ENCODE measurements at regions not wholly inside any gene's neighbourhood (a gene's known extent, or its start where the extent isn't known, plus 50 kb on each side); places are given as distances from the start of the nearest gene placed in this dataset.

DNA sequence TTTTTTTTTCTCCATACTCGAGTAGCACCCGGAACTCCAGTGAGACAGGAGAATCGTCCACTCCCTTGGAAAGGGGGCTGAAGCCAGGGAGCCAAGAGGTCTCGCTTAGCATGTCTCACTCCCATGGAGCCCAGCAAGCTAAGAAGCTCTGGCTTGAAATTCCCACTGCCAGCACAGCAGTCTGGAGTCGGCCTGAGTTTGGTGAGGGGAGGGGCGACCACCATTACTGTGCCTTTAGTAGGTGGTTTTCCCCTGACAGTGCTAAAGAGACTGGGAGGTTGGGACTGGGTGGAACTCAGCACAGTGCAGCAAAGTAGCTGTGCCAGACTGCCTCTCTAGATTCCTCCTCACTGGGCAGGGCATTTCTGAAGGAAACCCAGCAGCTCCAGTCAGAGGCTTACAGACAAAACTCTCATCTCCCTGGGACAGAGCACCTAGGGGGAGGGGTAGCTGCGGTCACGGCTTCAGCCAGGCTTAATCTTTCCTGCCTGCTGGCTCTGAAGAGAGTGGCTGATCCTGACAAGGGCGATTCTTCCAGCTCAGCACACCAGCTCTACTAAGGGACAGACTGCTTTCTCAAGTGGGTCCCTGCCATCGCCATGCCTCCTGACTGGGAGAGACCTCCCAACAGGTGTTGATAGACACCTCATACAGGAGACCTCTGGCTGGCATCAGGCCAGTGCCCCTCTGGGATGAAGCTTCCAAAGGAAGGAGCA lies 414.5 kb upstream of the ZNF608 start:
- TF ChIP-seq POLR2A (IDR thresholded peaks at IDR 0.05; ENCODE audit: low read depth, low read length) (no peak), TAF1 (IDR thresholded peaks at IDR 0.05; ENCODE audit: borderline replicate concordance, low read depth, low read length) (no peak), POLR2AphosphoS5 (IDR thresholded peaks at IDR 0.05; ENCODE audit: low read depth, low read length) (no peak)

Data from GM12892 (cell line).